IPS DF 6.9 (cell line): ENCODE measurements at regions not wholly inside any gene's neighbourhood (a gene's known extent, or its start where the extent isn't known, plus 50 kb on each side); places are given as distances from the start of the nearest gene placed in this dataset.
"Not testable (repeated sequence)": the region's sequence is repeated elsewhere in the genome, so short reads cannot be mapped to it uniquely, and the experiment has no call there.

Experiments used
- DNase-seq: peaks from one replicate; pipeline ENCODE4 v3.0.0-alpha.2; 2013; ENCODE audit warnings: low read depth, low spot score
- H3K27ac ChIP-seq: one replicate; pipeline ENCODE4 v1.5.1; 2013; ENCODE audit warnings: low read length, control low read depth
- H3K27me3 ChIP-seq: 2 replicates; pipeline ENCODE4 v1.6.1; 2013; ENCODE audit warnings: mild to moderate bottlenecking, low read length; ENCODE audit not compliant: control insufficient read depth, insufficient read depth
- H3K36me3 ChIP-seq: 2 replicates; pipeline ENCODE4 v1.6.1; 2013; ENCODE audit warnings: low read length; ENCODE audit not compliant: control insufficient read depth, insufficient read depth
- H3K4me1 ChIP-seq: 2 replicates; pipeline ENCODE4 v1.6.1; 2013; ENCODE audit warnings: low read length; ENCODE audit not compliant: control insufficient read depth, insufficient read depth
- H3K4me3 ChIP-seq: 2 replicates; pipeline ENCODE4 v1.5.1; 2013; ENCODE audit warnings: mild to moderate bottlenecking, low read length
- H3K9me3 ChIP-seq: 2 replicates; pipeline ENCODE4 v1.6.1; 2013; ENCODE audit warnings: low read length, inconsistent platforms; ENCODE audit not compliant: control insufficient read depth, insufficient read depth
- WGBS: extraction: QIAGEN DNeasy Blood & Tissue Kit; methylation state at CpG from one replicate; pipeline ENCODE4 v1.1.7; 2013; ENCODE audit warnings: mixed read lengths, missing lambda C conversion rate; ENCODE audit not compliant: insufficient read length, insufficient coverage; 5-methylcytosine and 5-hydroxymethylcytosine counted together

- no peaks in the 10 kb centered on the region for H3K36me3 ChIP-seq
- no peaks in the 10 kb centered on the region for H3K9me3 ChIP-seq
- no CpG with 5 or more reads among the region's 6 CpGs for whole genome bisulfite sequencing
- DNase-seq: no peak
- no peak overlapping the region for H3K4me3 ChIP-seq
- H3K27ac ChIP-seq: no peak overlapping the region
- H3K27me3 ChIP-seq: no peaks in the 10 kb centered on the region
- no peaks in the 10 kb centered on the region for H3K4me1 ChIP-seq
Measured at GRCh38 chr10:64320448-64320847, 799.2 kb downstream of the REEP3 start.

GRCh38 chr10:64329510-64329909 lies 808.3 kb downstream of the REEP3 start:
- no peaks in the 10 kb centered on the region for H3K4me1 ChIP-seq
- no peaks in the 10 kb centered on the region for H3K27me3 ChIP-seq
- no peak overlapping the region for H3K4me3 ChIP-seq
- no peaks in the 10 kb centered on the region for H3K36me3 ChIP-seq
- WGBS: no CpG with 5 or more reads among the region's 5 CpGs
- no peak for DNase-seq
- H3K27ac ChIP-seq: no peak overlapping the region
- no peaks in the 10 kb centered on the region for H3K9me3 ChIP-seq

GRCh38 chr10:64332551-64332950 lies 811.4 kb downstream of the REEP3 start:
- H3K4me3 ChIP-seq: no peak overlapping the region
- no peaks in the 10 kb centered on the region for H3K27me3 ChIP-seq
- WGBS: no CpG with 5 or more reads among the region's 1 CpG

GRCh38 chr10:64334084-64334483 lies 812.9 kb downstream of the REEP3 start:
- H3K27me3 ChIP-seq: no peaks in the 10 kb centered on the region
- H3K36me3 ChIP-seq: no peaks in the 10 kb centered on the region
- no peak overlapping the region for H3K27ac ChIP-seq
- H3K9me3 ChIP-seq: no peaks in the 10 kb centered on the region
- H3K4me3 ChIP-seq: no peak overlapping the region
- DNase-seq: no peak
- H3K4me1 ChIP-seq: no peaks in the 10 kb centered on the region
- no CpG with 5 or more reads among the region's 4 CpGs for WGBS

More at GRCh38 chr10:64332551-64332950, 811.4 kb downstream of the REEP3 start:
- no peaks in the 10 kb centered on the region for H3K4me1 ChIP-seq
- no peak for DNase-seq
- no peaks in the 10 kb centered on the region for H3K9me3 ChIP-seq
- no peaks in the 10 kb centered on the region for H3K36me3 ChIP-seq
- H3K27ac ChIP-seq: no peak overlapping the region

GRCh38 chr10:64344211-64344610 lies 823.0 kb downstream of the REEP3 start:
- Histone ChIP-seq H3K36me3 (no peaks in the 10 kb centered on the region), H3K27ac (no peak overlapping the region), H3K4me3 (no peak overlapping the region), H3K9me3 (no peaks in the 10 kb centered on the region), H3K4me1 (no peaks in the 10 kb centered on the region), H3K27me3 (no peaks in the 10 kb centered on the region)
- no peak for DNase-seq
- WGBS: no CpG with 5 or more reads among the region's 1 CpG

- Histone ChIP-seq H3K9me3 (no peaks in the 10 kb centered on the region), H3K4me1 (no peaks in the 10 kb centered on the region), H3K4me3 (no peak overlapping the region), H3K27ac (no peak overlapping the region), H3K27me3 (no peaks in the 10 kb centered on the region), H3K36me3 (no peaks in the 10 kb centered on the region)
- DNase-seq: no peak
Measured at GRCh38 chr10:64345856-64346255, 824.7 kb downstream of the REEP3 start.

- Histone ChIP-seq H3K27ac (no peak overlapping the region), H3K9me3 (no peaks in the 10 kb centered on the region), H3K4me3 (no peak overlapping the region), H3K27me3 (no peaks in the 10 kb centered on the region), H3K36me3 (no peaks in the 10 kb centered on the region), H3K4me1 (no peaks in the 10 kb centered on the region)
- WGBS: no CpG with 5 or more reads among the region's 5 CpGs
- DNase-seq: no peak
Measured at GRCh38 chr10:64346389-64346788, 825.2 kb downstream of the REEP3 start.

- no peaks in the 10 kb centered on the region for H3K9me3 ChIP-seq
- no peak overlapping the region for H3K27ac ChIP-seq
- H3K36me3 ChIP-seq: no peaks in the 10 kb centered on the region
- H3K4me1 ChIP-seq: no peaks in the 10 kb centered on the region
- no peak overlapping the region for H3K4me3 ChIP-seq
- no peaks in the 10 kb centered on the region for H3K27me3 ChIP-seq
- WGBS: no CpG with 5 or more reads among the region's 3 CpGs
- DNase-seq: no peak
Measured at GRCh38 chr10:64350665-64351064, 829.5 kb downstream of the REEP3 start.

GRCh38 chr10:64358907-64359306 lies 837.7 kb downstream of the REEP3 start:
- no CpG with 5 or more reads among the region's 4 CpGs for WGBS
- Histone ChIP-seq H3K9me3 (no peaks in the 10 kb centered on the region; the same call in 1 of the 2 replicates), H3K4me1 (no peaks in the 10 kb centered on the region), H3K27me3 (no peaks in the 10 kb centered on the region), H3K4me3 (no peak overlapping the region), H3K27ac (no peak overlapping the region), H3K36me3 (no peaks in the 10 kb centered on the region)
- DNase-seq: no peak

GRCh38 chr10:64360240-64360639 lies 839.0 kb downstream of the REEP3 start:
- not testable (repeated sequence) for H3K9me3 ChIP-seq, H3K27me3 ChIP-seq, H3K36me3 ChIP-seq, H3K27ac ChIP-seq, H3K4me1 ChIP-seq, H3K4me3 ChIP-seq, DNase-seq
- WGBS: no CpG with 5 or more reads among the region's 6 CpGs

GRCh38 chr10:64363687-64364086 lies 842.5 kb downstream of the REEP3 start:
- Histone ChIP-seq H3K9me3 (no peaks in the 10 kb centered on the region; the same call in 1 of the 2 replicates), H3K36me3 (no peaks in the 10 kb centered on the region), H3K27me3 (no peaks in the 10 kb centered on the region), H3K4me1 (no peaks in the 10 kb centered on the region), H3K4me3 (no peak overlapping the region), H3K27ac (no peak overlapping the region)
- no CpG with 5 or more reads among the region's 1 CpG for WGBS
- no peak for DNase-seq
